ENCODE measurements at regions not wholly inside any gene's neighbourhood (a gene's known extent, or its start where the extent isn't known, plus 50 kb on each side); places are given as distances from the start of the nearest gene placed in this dataset.

- Histone ChIP-seq H3K4me1 (no peaks in the 10 kb centered on the region), H3K9me3 (no peaks in the 10 kb centered on the region), H3K36me3 (no peaks in the 10 kb centered on the region), H3K4me3 (replicated peaks in 1 of 3) (no peak overlapping the region), H3K27ac (no peak overlapping the region), H3K27me3 (no peaks in the 10 kb centered on the region)
- no peak for DNase-seq
- WGBS, 2 donors, result 91 to 92% methylated on average over 3 of the region's 3 CpGs
- intact Hi-C loops (cut with DNase I), result no loop called here
- TF ChIP-seq, protein P1, sequence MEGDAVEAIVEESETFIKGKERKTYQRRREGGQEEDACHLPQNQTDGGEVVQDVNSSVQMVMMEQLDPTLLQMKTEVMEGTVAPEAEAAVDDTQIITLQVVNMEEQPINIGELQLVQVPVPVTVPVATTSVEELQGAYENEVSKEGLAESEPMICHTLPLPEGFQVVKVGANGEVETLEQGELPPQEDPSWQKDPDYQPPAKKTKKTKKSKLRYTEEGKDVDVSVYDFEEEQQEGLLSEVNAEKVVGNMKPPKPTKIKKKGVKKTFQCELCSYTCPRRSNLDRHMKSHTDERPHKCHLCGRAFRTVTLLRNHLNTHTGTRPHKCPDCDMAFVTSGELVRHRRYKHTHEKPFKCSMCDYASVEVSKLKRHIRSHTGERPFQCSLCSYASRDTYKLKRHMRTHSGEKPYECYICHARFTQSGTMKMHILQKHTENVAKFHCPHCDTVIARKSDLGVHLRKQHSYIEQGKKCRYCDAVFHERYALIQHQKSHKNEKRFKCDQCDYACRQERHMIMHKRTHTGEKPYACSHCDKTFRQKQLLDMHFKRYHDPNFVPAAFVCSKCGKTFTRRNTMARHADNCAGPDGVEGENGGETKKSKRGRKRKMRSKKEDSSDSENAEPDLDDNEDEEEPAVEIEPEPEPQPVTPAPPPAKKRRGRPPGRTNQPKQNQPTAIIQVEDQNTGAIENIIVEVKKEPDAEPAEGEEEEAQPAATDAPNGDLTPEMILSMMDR (IDR thresholded peaks at IDR 0.05), result no peak
- TF ChIP-seq POLR2A (IDR thresholded peaks at IDR 0.05), result no peak
These were observed 868.2 kb upstream of the CXADR start for GRCh38 chr21:16644685-16645084.

GRCh38 chr21:16650714-16651366, 862.0 kb upstream of the CXADR start:
- H3K4me3 ChIP-seq (replicated peaks in 1 of 3), result no peak overlapping the region
- no peaks in the 10 kb centered on the region for H3K4me1 ChIP-seq
- H3K27me3 ChIP-seq, result no peaks in the 10 kb centered on the region
- intact Hi-C loops (cut with DNase I), result no loop called here
- H3K27ac ChIP-seq, result no peak overlapping the region
- 82 to 88% methylated on average over 7 of the region's 7 CpGs for WGBS, 2 donors
- DNase-seq, result no peak
- H3K9me3 ChIP-seq, result no peaks in the 10 kb centered on the region
- H3K36me3 ChIP-seq, result no peaks in the 10 kb centered on the region
- no peak for TF ChIP-seq POLR2A (IDR thresholded peaks at IDR 0.05)
- TF ChIP-seq, protein P1 (IDR thresholded peaks at IDR 0.05), result no peak

DNA sequence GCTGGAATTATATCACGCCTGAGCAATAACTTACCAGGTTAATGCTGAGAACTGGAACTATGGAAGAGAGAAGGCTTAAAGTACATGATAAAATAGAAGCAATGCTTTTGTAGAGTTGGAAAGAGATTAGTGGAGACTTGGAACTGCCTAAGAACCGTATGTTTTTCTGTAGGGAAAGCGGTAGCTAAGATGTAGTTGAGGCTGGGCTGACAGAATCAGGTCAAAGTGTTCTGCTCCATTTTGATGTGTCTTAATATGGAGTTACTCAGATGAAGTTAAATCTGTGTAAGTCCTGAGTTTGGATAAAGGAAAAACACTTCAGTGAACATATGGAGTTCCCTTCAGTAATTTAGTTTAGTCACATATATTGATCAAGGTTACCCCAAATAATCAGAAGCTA, 860.9 kb upstream of the CXADR start:
- no peak for DNase-seq
- Histone ChIP-seq H3K27me3 (no peaks in the 10 kb centered on the region), H3K9me3 (no peaks in the 10 kb centered on the region), H3K4me1 (no peaks in the 10 kb centered on the region), H3K4me3 (replicated peaks in 1 of 3) (no peak overlapping the region), H3K36me3 (no peaks in the 10 kb centered on the region), H3K27ac (no peak overlapping the region)
- intact Hi-C loops (cut with DNase I), result no loop called here
- TF ChIP-seq, protein P1 (IDR thresholded peaks at IDR 0.05), result no peak
- 96 to 98% methylated on average over 3 of the region's 3 CpGs for WGBS, 2 donors

DNA sequence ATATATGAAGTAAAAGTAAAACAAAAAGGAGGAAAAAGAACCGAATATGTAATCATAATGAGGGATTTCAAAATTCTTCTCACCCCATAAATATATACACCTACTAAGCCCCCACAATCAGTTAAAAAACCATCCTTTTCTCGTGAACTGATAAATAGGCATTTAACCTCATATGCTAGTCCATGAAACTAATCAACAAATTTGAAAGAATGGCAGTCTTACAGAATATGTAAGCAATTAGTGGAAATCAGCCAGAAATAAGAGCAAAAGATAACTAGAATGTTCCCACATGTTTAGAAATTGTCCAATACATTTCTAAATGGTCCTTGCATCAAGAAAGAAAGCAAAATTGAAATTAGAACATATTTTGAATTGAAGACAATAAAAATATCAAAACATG, 849.4 kb upstream of the CXADR start:
- Histone ChIP-seq H3K4me3 (replicated peaks in 1 of 3) (no peak overlapping the region), H3K27me3 (no peaks in the 10 kb centered on the region), H3K4me1 (no peaks in the 10 kb centered on the region), H3K9me3 (no peaks in the 10 kb centered on the region), H3K27ac (no peak overlapping the region), H3K36me3 (no peaks in the 10 kb centered on the region)
- DNase-seq, result no peak
- 77 to 81% methylated on average over 2 of the region's 2 CpGs for WGBS, 2 donors
- TF ChIP-seq, protein P1 (IDR thresholded peaks at IDR 0.05), result no peak
- TF ChIP-seq POLR2A (IDR thresholded peaks at IDR 0.05), result no peak
- intact Hi-C loops (cut with DNase I), result no loop called here

DNA sequence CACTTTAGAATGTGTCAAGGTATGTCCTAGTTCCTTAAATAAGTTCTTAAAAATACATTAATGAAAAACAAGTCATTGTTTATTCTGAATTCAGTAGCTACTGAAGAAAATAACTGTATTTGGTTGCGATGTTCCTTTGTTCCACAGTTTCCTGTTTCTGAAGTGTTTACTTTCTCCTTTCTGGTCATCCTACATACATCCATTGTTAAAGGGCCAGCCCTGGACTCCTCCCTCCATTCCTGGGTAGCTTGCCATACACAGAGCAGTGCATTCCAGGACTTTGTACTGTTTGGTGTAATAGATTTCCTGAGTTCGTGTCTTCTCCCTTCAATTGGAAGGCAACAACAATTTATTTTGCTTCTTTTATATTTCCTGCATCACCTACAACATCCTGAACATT, 845.4 kb upstream of the CXADR start:
- no peak for DNase-seq
- Histone ChIP-seq H3K9me3 (no peaks in the 10 kb centered on the region), H3K4me1 (no peaks in the 10 kb centered on the region), H3K27me3 (no peaks in the 10 kb centered on the region), H3K36me3 (no peaks in the 10 kb centered on the region), H3K27ac (no peak overlapping the region), H3K4me3 (replicated peaks in 1 of 3) (no peak overlapping the region)
- no peak for TF ChIP-seq POLR2A (IDR thresholded peaks at IDR 0.05)
- TF ChIP-seq, protein P1 (IDR thresholded peaks at IDR 0.05), result no peak
- intact Hi-C loops (cut with DNase I), result no loop called here
- WGBS, 2 donors, result 87 to 91% methylated on average over 2 of the region's 2 CpGs
